CD1c-positive myeloid dendritic cell (primary cell): ENCODE measurements at regions not wholly inside any gene's neighbourhood (a gene's known extent, or its start where the extent isn't known, plus 50 kb on each side); places are given as distances from the start of the nearest gene placed in this dataset.
A peak's percentile ranks its signal among the peaks of the same experiment; 100 is the strongest.
"Not testable (repeated sequence)": the region's sequence is repeated elsewhere in the genome, so short reads cannot be mapped to it uniquely, and the experiment has no call there.

ENCODE experiments used
- DNase-seq: peaks from one replicate; pipeline ENCODE4 v3.0.0-alpha.2; 2016; ENCODE audit errors: extremely low spot score

GRCh38 chr9:97248252-97248651 lies 59.2 kb upstream of the CCDC180 start:
- DNase-seq: not testable (repeated sequence)

- no peak for DNase-seq
Measured at GRCh38 chr9:97243606-97244005, 63.9 kb upstream of the CCDC180 start.

GRCh38 chr9:97241430-97241829 lies 66.0 kb upstream of the CCDC180 start:
- DNase-seq: not testable (repeated sequence)

GRCh38 chr9:97237951-97238889 lies 69.2 kb upstream of the CCDC180 start:
- peak; percentile 68 for DNase-seq

- no peak for DNase-seq
Measured at GRCh38 chr9:97237311-97237786, 70.1 kb upstream of the CCDC180 start.

- not testable (repeated sequence) for DNase-seq
Measured at GRCh38 chr9:97233009-97233400, 74.5 kb upstream of the CCDC180 start.

- not testable (repeated sequence) for DNase-seq
Measured at GRCh38 chr9:97232060-97233008, 75.1 kb upstream of the CCDC180 start.

- DNase-seq: not testable (repeated sequence)
Measured at GRCh38 chr9:97222393-97222792, 85.1 kb upstream of the CCDC180 start.

GRCh38 chr9:97221478-97222355 lies 85.7 kb upstream of the CCDC180 start:
- peak; percentile 53 for DNase-seq

GRCh38 chr9:97220894-97221477 lies 86.5 kb upstream of the CCDC180 start:
- no peak for DNase-seq

- not testable (repeated sequence) for DNase-seq
Measured at GRCh38 chr9:97220396-97220795, 87.1 kb upstream of the CCDC180 start.

GRCh38 chr9:97219443-97220140 lies 87.9 kb upstream of the CCDC180 start:
- DNase-seq: not testable (repeated sequence)

GRCh38 chr9:97215127-97215526 lies 92.3 kb upstream of the CCDC180 start:
- not testable (repeated sequence) for DNase-seq

- DNase-seq: not testable (repeated sequence)
Measured at GRCh38 chr9:97214556-97214955, 92.9 kb upstream of the CCDC180 start.

- not testable (repeated sequence) for DNase-seq
Measured at GRCh38 chr9:97199683-97200082, 107.8 kb upstream of the CCDC180 start.

GRCh38 chr9:97193767-97194166 lies 113.7 kb upstream of the CCDC180 start:
- not testable (repeated sequence) for DNase-seq

GRCh38 chr9:97188545-97188944 lies 118.9 kb upstream of the CCDC180 start:
- DNase-seq: no peak

- DNase-seq: not testable (repeated sequence)
Measured at GRCh38 chr9:97187706-97188105, 119.8 kb upstream of the CCDC180 start.

- DNase-seq: no peak
Measured at GRCh38 chr9:97186493-97186892, 121.0 kb upstream of the CCDC180 start.

- not testable (repeated sequence) for DNase-seq
Measured at GRCh38 chr9:97182532-97182931, 124.9 kb upstream of the CCDC180 start.
